Upper lobe of left lung (tissue), 6 donors: ENCODE measurements at regions not wholly inside any gene's neighbourhood (a gene's known extent, or its start where the extent isn't known, plus 50 kb on each side); places are given as distances from the start of the nearest gene placed in this dataset.

Experiments used
- ATAC-seq, 2 donors: fragments of 200-7000 bp; cut with Tn5 transposase; one replicate each; pipeline ENCODE4 v1.9.1; 2022; ENCODE audit warnings: mild to moderate bottlenecking in 2 of 2, moderate library complexity in 2 of 2; ENCODE audit not compliant: low FRiP score in 2 of 2
- DNase-seq, 2 donors: peaks; one replicate each; pipeline ENCODE4 v3.0.0-alpha.2; 2019 to 2020
- H3K27ac ChIP-seq, 4 donors: fragments of 200-600 bp; sonication (generic); one replicate each; pipeline ENCODE4 v1.5.1; 2016 to 2019
- H3K27me3 ChIP-seq, 4 donors: fragments of 200-600 bp; sonication (generic); one replicate each; pipeline ENCODE4 v1.5.1; 2017 to 2019
- H3K36me3 ChIP-seq, 4 donors: fragments of 200-600 bp; sonication (generic); one replicate each; pipeline ENCODE4 v1.5.1; 2016 to 2019
- H3K4me1 ChIP-seq, 4 donors: fragments of 200-600 bp; sonication (generic); one replicate each; pipeline ENCODE4 v1.5.1; 2018 to 2019
- H3K4me3 ChIP-seq, 4 donors: fragments of 200-600 bp; sonication (generic); one replicate each; pipeline ENCODE4 v1.5.1; 2017 to 2019; ENCODE audit warnings: mild to moderate bottlenecking in 2 of 4, moderate library complexity in 1 of 4
- H3K9me3 ChIP-seq, 4 donors: fragments of 200-600 bp; sonication (generic); one replicate each; pipeline ENCODE4 v1.5.1; 2018 to 2019
- CTCF ChIP-seq, 6 experiments: fragments of 450-650 bp in 4 of 6; fragments of 200-600 bp in 2 of 6; sonication (generic) in 2 of 6; IDR thresholded peaks; one replicate each; pipeline ENCODE4 v1.5.1; 2016 to 2019; ENCODE audit warnings: antibody characterized with exemption in 6 of 6
- EP300 ChIP-seq, 4 donors: sonication (generic); formaldehyde crosslinking; IDR thresholded peaks; one replicate each; pipeline ENCODE4 v1.5.1; 2017; ENCODE audit warnings: antibody characterized with exemption in 4 of 4, control low read depth in 2 of 4
- POLR2A ChIP-seq, 4 donors: fragments of 450-650 bp; IDR thresholded peaks; one replicate each; pipeline ENCODE4 v1.5.1; 2016 to 2017; ENCODE audit warnings: antibody characterized with exemption in 4 of 4, mild to moderate bottlenecking in 2 of 4
- POLR2AphosphoS5 ChIP-seq, 2 donors: sonication (generic); formaldehyde crosslinking; IDR thresholded peaks; one replicate each; pipeline ENCODE4 v1.5.1; 2017; ENCODE audit warnings: antibody characterized with exemption in 2 of 2
- WGBS, 2 donors: methylation state at CpG; one replicate each; pipeline ENCODE4 v1.1.5; 2017 to 2018; 5-methylcytosine and 5-hydroxymethylcytosine counted together
- donor health status: DM: no; HTN: no; CAD: no; lungs with moderate emphysema.
- donor health status: DM: no; HTN: yes; CAD: no; lungs with severe emphysema.

GRCh38 chr5:72045692-72046091 lies 61.6 kb upstream of the MAP1B start:
- no peak overlapping the region for H3K4me3 ChIP-seq
- WGBS, 2 donors: 46 to 55% methylated on average over 1 of the region's 1 CpG
- H3K4me1 ChIP-seq: no peaks in the 10 kb centered on the region
- no peak for TF ChIP-seq EP300 (IDR thresholded peaks at IDR 0.05)
- no peak for TF ChIP-seq POLR2A (IDR thresholded peaks at IDR 0.05)
- TF ChIP-seq CTCF (IDR thresholded peaks at IDR 0.05): no peak
- TF ChIP-seq POLR2AphosphoS5 (IDR thresholded peaks at IDR 0.05): no peak
- no peak for DNase-seq
- H3K9me3 ChIP-seq: no peaks in the 10 kb centered on the region
- no peaks in the 10 kb centered on the region for H3K36me3 ChIP-seq
- H3K27ac ChIP-seq: no peak overlapping the region
- H3K27me3 ChIP-seq: no peaks in the 10 kb centered on the region
- ATAC-seq: no peak

GRCh38 chr5:72046106-72046505 lies 61.2 kb upstream of the MAP1B start:
- Histone ChIP-seq H3K9me3 (no peaks in the 10 kb centered on the region), H3K27ac (no peak overlapping the region), H3K36me3 (no peaks in the 10 kb centered on the region), H3K27me3 (no peaks in the 10 kb centered on the region), H3K4me3 (no peak overlapping the region), H3K4me1 (no peaks in the 10 kb centered on the region)
- TF ChIP-seq CTCF (IDR thresholded peaks at IDR 0.05) (no peak), EP300 (IDR thresholded peaks at IDR 0.05) (no peak), POLR2AphosphoS5 (IDR thresholded peaks at IDR 0.05) (no peak), POLR2A (IDR thresholded peaks at IDR 0.05) (no peak)
- no peak for ATAC-seq
- DNase-seq: no peak
- WGBS, 2 donors: 71 to 72% methylated on average over 1 of the region's 1 CpG

- WGBS, 2 donors: 76 to 94% methylated on average over 1 of the region's 1 CpG
- Histone ChIP-seq H3K4me1 (no peaks in the 10 kb centered on the region), H3K27me3 (no peaks in the 10 kb centered on the region), H3K9me3 (no peaks in the 10 kb centered on the region), H3K36me3 (no peaks in the 10 kb centered on the region), H3K27ac (no peak overlapping the region), H3K4me3 (no peak overlapping the region)
- ATAC-seq (no peak), DNase-seq (no peak)
- no peak for TF ChIP-seq POLR2AphosphoS5 (IDR thresholded peaks at IDR 0.05)
- no peak for TF ChIP-seq POLR2A (IDR thresholded peaks at IDR 0.05)
- TF ChIP-seq CTCF (IDR thresholded peaks at IDR 0.05): no peak
- TF ChIP-seq EP300 (IDR thresholded peaks at IDR 0.05): no peak
Observed at GRCh38 chr5:72055636-72056035, 51.6 kb upstream of the MAP1B start.
